Fibroblast of lung (primary cell): ENCODE measurements at regions not wholly inside any gene's neighbourhood (a gene's known extent, or its start where the extent isn't known, plus 50 kb on each side); places are given as distances from the start of the nearest gene placed in this dataset.
A peak's percentile ranks its signal among the peaks of the same experiment; 100 is the strongest.

Experiments
- DNase-seq, 2 donors: peaks; one replicate each; pipeline versions ENCODE4 v3.0.0 to v3.0.0-alpha.2; 2010; ENCODE audit warnings: low read depth in 2 of 2
- H2AFZ ChIP-seq: 2 replicates; pipeline ENCODE4 v1.5.1; 2012; ENCODE audit warnings: low read length, control low read depth, inconsistent platforms
- H3K27ac ChIP-seq: 2 replicates; pipeline ENCODE4 v1.5.1; 2011; ENCODE audit warnings: low read length, control low read depth; ENCODE audit not compliant: insufficient read depth
- H3K27me3 ChIP-seq: 2 replicates; pipeline ENCODE4 v1.5.1; 2011; ENCODE audit warnings: mild to moderate bottlenecking, low read length; ENCODE audit not compliant: control insufficient read depth, insufficient read depth
- H3K36me3 ChIP-seq: 2 replicates; pipeline ENCODE4 v1.5.1; 2011; ENCODE audit warnings: low read length; ENCODE audit not compliant: control insufficient read depth, insufficient read depth
- H3K4me1 ChIP-seq: 2 replicates; pipeline ENCODE4 v1.5.1; 2011; ENCODE audit warnings: low read length; ENCODE audit not compliant: control insufficient read depth, insufficient read depth; ENCODE audit errors: extremely low read depth
- H3K4me2 ChIP-seq: 2 replicates; pipeline ENCODE4 v1.5.1; 2011; ENCODE audit warnings: low read length, control low read depth; ENCODE audit not compliant: insufficient read depth; ENCODE audit errors: extremely low read depth
- H3K4me3 ChIP-seq, 4 experiments: fragments of 200-600 bp in 1 of 4; sonication (generic) in 1 of 4; replicated peaks in 1 of 4; 2 replicates each; pipeline ENCODE4 v1.5.1; 2011 to 2016; ENCODE audit warnings: low read length in 4 of 4, low read depth in 3 of 4, mild to moderate bottlenecking in 3 of 4, control low read depth in 2 of 4, inconsistent platforms in 1 of 4, mixed read lengths in 1 of 4; ENCODE audit not compliant: insufficient read depth in 1 of 4; ENCODE audit errors: control extremely low read depth in 1 of 4
- H3K79me2 ChIP-seq: 2 replicates; pipeline ENCODE4 v1.5.1; 2012; ENCODE audit warnings: mild to moderate bottlenecking, low read length, inconsistent platforms; ENCODE audit not compliant: control insufficient read depth, insufficient read depth
- H3K9ac ChIP-seq: 2 replicates; pipeline ENCODE4 v1.5.1; 2011; ENCODE audit warnings: mild to moderate bottlenecking, low read length, control low read depth; ENCODE audit not compliant: insufficient read depth
- H3K9me3 ChIP-seq: 2 replicates; pipeline ENCODE4 v1.5.1; 2012; ENCODE audit warnings: low read depth, low read length; ENCODE audit not compliant: control insufficient read depth, insufficient read depth
- H4K20me1 ChIP-seq: 2 replicates; pipeline ENCODE4 v1.5.1; 2011; ENCODE audit warnings: low read length; ENCODE audit not compliant: control insufficient read depth, insufficient read depth; ENCODE audit errors: extremely low read depth
- CTCF ChIP-seq, 2 donors: IDR thresholded peaks in 1 of 2; conservative IDR thresholded peaks in 1 of 2; 1 replicate in 1 of 2; 2 replicates in 1 of 2; pipeline ENCODE4 v1.5.1; 2011 to 2012; ENCODE audit warnings: low read length in 2 of 2, control low read depth in 1 of 2, inconsistent platforms in 1 of 2, low read depth in 1 of 2, mild to moderate bottlenecking in 1 of 2
- EZH2 ChIP-seq: IDR thresholded peaks from 2 replicates; pipeline ENCODE4 v1.5.1; 2012; ENCODE audit warnings: low read length, control low read depth, mild to moderate bottlenecking; ENCODE audit errors: missing control alignments

- H2AFZ ChIP-seq: no peak overlapping the region
- no peaks in the 10 kb centered on the region for H3K79me2 ChIP-seq
- TF ChIP-seq CTCF (conservative IDR thresholded peaks at IDR 0.05 in 1 of 2, IDR thresholded peaks at IDR 0.05 in 1 of 2; ENCODE audit: low read depth in 1 of 2, low read length in 2 of 2): no peak
- no peak for TF ChIP-seq EZH2
- no peak overlapping the region for H3K27ac ChIP-seq
- H4K20me1 ChIP-seq: no peaks in the 10 kb centered on the region
- H3K9ac ChIP-seq: no peak overlapping the region
- no peak overlapping the region for H3K4me3 ChIP-seq
- H3K4me1 ChIP-seq: no peaks in the 10 kb centered on the region
- no peaks in the 10 kb centered on the region for H3K9me3 ChIP-seq
- no peaks in the 10 kb centered on the region for H3K36me3 ChIP-seq
- H3K4me2 ChIP-seq: no peak overlapping the region
- DNase-seq: peak in 1 of 2 donors; percentile 38
- H3K27me3 ChIP-seq: no peaks in the 10 kb centered on the region
These were observed 164.1 kb upstream of the ECI2 start for GRCh38 chr6:4299476-4299875.

DNA sequence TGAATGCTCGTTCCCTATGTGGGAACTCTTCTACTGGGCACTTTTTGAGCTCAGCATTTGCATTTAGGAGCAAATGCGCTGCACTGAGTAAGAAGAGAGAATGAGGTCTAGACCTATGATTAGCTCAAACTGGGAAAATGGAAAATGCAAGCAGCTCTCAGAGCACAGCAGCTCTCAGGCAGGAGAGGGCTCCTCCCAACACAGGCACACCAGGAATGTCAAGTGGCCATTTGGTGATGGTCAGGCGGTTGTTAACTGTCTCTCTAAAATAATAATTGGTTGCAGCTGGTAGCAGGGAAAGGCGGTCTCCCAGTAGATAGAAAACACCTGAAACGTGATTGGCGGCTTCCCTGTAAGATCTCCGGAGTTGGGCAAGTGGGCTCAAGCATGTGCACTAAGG lies 162.0 kb upstream of the ECI2 start:
- Histone ChIP-seq H3K9me3 (no peaks in the 10 kb centered on the region), H3K4me3 (no peak overlapping the region), H3K36me3 (no peaks in the 10 kb centered on the region), H3K4me2 (no peak overlapping the region), H3K27me3 (no peaks in the 10 kb centered on the region), H3K4me1 (no peaks in the 10 kb centered on the region), H3K79me2 (no peaks in the 10 kb centered on the region), H2AFZ (no peak overlapping the region), H3K9ac (no peak overlapping the region), H4K20me1 (no peaks in the 10 kb centered on the region), H3K27ac (no peak overlapping the region)
- no peak for DNase-seq
- TF ChIP-seq EZH2 (no peak), CTCF (conservative IDR thresholded peaks at IDR 0.05 in 1 of 2, IDR thresholded peaks at IDR 0.05 in 1 of 2; ENCODE audit: low read depth in 1 of 2, low read length in 2 of 2) (no peak)

- no peak for DNase-seq
- H3K9ac ChIP-seq: no peak overlapping the region
These were observed 161.2 kb upstream of the ECI2 start for GRCh38 chr6:4296552-4296951.

More at GRCh38 chr6:4296552-4296951, 161.2 kb upstream of the ECI2 start:
- H2AFZ ChIP-seq: no peak overlapping the region
- H3K36me3 ChIP-seq: no peaks in the 10 kb centered on the region
- no peak overlapping the region for H3K4me2 ChIP-seq
- H3K9me3 ChIP-seq: no peaks in the 10 kb centered on the region
- TF ChIP-seq CTCF (conservative IDR thresholded peaks at IDR 0.05 in 1 of 2, IDR thresholded peaks at IDR 0.05 in 1 of 2; ENCODE audit: low read depth in 1 of 2, low read length in 2 of 2) (no peak), EZH2 (no peak)
- no peak overlapping the region for H3K27ac ChIP-seq
- no peak overlapping the region for H3K4me3 ChIP-seq
- H3K4me1 ChIP-seq: no peaks in the 10 kb centered on the region
- no peaks in the 10 kb centered on the region for H3K79me2 ChIP-seq
- H3K27me3 ChIP-seq: no peaks in the 10 kb centered on the region
- H4K20me1 ChIP-seq: no peaks in the 10 kb centered on the region
